ENCODE measurements at regions not wholly inside any gene's neighbourhood (a gene's known extent, or its start where the extent isn't known, plus 50 kb on each side); places are given as distances from the start of the nearest gene placed in this dataset.

DNA sequence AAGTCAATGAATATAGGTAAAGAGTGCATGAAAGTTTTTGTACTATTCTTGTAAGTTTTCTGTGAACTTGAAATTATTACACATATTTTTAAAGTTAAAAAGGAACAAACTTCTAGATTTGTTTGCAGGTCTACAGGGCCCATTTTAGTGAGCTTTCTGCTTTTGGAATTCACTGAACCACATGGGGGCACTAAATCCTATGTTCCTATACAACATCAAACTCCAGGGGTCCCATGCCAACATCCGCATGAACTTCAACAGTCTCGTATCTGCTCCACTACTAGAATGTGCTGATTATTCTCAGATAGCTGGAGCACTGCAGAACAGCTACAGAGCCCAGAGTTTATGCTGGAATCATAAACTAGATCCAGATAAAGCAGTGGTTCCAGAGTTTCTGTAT, 347.9 kb upstream of the SPTLC3 start:
- H3K27ac Mint-ChIP-seq, result peak overlapping the region in 2 of 3 experiments; percentile 55 to 70
- peaks cover 15% of the 10 kb centered on the region for H3K4me1 Mint-ChIP-seq
- no peaks in the 10 kb centered on the region for H3K27me3 Mint-ChIP-seq (ENCODE audit: low read depth)
- H3K4me3 Mint-ChIP-seq, result no peak overlapping the region
- no peaks in the 10 kb centered on the region for H3K36me3 Mint-ChIP-seq (ENCODE audit: low read depth)
- H3K9me3 Mint-ChIP-seq, result peaks cover 15% of the 10 kb centered on the region
- TF ChIP-seq, protein P1, sequence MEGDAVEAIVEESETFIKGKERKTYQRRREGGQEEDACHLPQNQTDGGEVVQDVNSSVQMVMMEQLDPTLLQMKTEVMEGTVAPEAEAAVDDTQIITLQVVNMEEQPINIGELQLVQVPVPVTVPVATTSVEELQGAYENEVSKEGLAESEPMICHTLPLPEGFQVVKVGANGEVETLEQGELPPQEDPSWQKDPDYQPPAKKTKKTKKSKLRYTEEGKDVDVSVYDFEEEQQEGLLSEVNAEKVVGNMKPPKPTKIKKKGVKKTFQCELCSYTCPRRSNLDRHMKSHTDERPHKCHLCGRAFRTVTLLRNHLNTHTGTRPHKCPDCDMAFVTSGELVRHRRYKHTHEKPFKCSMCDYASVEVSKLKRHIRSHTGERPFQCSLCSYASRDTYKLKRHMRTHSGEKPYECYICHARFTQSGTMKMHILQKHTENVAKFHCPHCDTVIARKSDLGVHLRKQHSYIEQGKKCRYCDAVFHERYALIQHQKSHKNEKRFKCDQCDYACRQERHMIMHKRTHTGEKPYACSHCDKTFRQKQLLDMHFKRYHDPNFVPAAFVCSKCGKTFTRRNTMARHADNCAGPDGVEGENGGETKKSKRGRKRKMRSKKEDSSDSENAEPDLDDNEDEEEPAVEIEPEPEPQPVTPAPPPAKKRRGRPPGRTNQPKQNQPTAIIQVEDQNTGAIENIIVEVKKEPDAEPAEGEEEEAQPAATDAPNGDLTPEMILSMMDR (IDR thresholded peaks at IDR 0.05; ENCODE audit: unreplicated experiment in 3 of 3), result peak; percentile 45 to 56 (median 52)

DNA sequence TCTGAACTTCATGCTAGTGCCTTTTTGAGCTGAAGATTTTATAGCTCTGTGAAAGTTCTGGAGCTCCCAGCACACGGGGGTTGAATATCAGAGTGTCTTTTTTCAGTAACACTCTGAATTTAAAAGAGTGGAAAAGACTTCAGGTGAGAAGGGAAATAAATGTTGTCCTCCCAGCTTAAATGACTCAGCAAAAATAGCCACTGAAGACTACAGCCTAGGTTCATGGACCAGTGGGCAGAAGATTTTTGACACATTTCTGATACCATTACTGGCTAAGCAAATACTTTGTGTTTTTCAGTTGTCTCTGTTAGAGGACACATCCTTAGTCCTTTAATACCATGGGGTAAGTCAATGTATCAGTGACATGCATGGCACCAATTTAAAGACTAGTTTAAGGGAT, 338.5 kb upstream of the SPTLC3 start:
- TF ChIP-seq, protein P1 (IDR thresholded peaks at IDR 0.05; ENCODE audit: unreplicated experiment in 3 of 3), result no peak
- H3K27me3 Mint-ChIP-seq (ENCODE audit: low read depth), result peaks cover 3% of the 10 kb centered on the region
- peaks cover 5% of the 10 kb centered on the region for H3K9me3 Mint-ChIP-seq
- H3K4me3 Mint-ChIP-seq, result no peak overlapping the region
- H3K27ac Mint-ChIP-seq, result no peak overlapping the region
- no peaks in the 10 kb centered on the region for H3K4me1 Mint-ChIP-seq
- H3K36me3 Mint-ChIP-seq (ENCODE audit: low read depth), result no peaks in the 10 kb centered on the region

DNA sequence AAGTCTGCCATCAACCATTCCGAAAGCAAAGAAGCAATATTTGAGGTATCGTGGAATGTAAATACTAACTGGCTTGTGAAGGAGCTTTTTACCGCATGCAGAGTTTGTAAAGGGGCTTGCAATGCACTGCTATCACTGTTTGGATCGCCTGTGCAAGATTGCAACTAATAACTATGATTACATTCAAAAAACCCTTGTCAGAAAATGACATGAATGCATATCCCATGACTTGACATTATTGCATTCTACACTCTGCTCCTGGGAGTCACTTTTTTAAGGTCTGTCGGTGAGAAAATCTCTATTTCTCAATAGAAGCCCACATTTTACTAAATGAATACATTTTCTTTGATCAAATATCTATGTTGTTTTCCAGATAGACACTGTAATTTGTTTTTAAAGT, 335.4 kb upstream of the SPTLC3 start:
- Mint-ChIP-seq H3K27ac (no peak overlapping the region), H3K9me3 (peaks cover 5% of the 10 kb centered on the region), H3K4me3 (no peak overlapping the region), H3K4me1 (no peaks in the 10 kb centered on the region), H3K36me3 (ENCODE audit: low read depth) (no peaks in the 10 kb centered on the region), H3K27me3 (ENCODE audit: low read depth) (peaks cover 3% of the 10 kb centered on the region)
- TF ChIP-seq, protein P1 (IDR thresholded peaks at IDR 0.05; ENCODE audit: unreplicated experiment in 3 of 3), result no peak

DNA sequence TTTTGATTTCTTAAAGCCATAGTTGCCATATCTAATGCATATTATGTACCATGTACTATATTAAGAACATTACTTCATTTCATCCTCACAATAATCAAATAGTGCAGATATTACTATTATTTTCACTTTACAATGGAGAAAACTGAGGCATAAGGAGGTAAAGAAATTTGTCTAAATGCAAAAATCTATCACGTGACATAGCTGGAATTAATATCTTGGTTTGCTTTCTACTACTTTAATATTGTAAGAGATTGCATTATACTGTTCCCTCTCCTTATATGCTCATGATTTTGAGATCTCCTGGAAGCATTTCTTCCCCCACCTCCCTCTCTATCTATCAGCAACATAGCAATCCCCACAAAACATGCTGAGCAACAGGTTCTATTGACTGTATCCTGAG, 330.8 kb upstream of the SPTLC3 start:
- H3K27ac Mint-ChIP-seq, result no peak overlapping the region
- TF ChIP-seq, protein P1 (IDR thresholded peaks at IDR 0.05; ENCODE audit: unreplicated experiment in 3 of 3), result no peak
- no peak overlapping the region for H3K4me3 Mint-ChIP-seq
- H3K36me3 Mint-ChIP-seq (ENCODE audit: low read depth), result no peaks in the 10 kb centered on the region
- H3K27me3 Mint-ChIP-seq (ENCODE audit: low read depth), result peaks cover 3% of the 10 kb centered on the region
- no peaks in the 10 kb centered on the region for H3K9me3 Mint-ChIP-seq
- H3K4me1 Mint-ChIP-seq, result no peaks in the 10 kb centered on the region

DNA sequence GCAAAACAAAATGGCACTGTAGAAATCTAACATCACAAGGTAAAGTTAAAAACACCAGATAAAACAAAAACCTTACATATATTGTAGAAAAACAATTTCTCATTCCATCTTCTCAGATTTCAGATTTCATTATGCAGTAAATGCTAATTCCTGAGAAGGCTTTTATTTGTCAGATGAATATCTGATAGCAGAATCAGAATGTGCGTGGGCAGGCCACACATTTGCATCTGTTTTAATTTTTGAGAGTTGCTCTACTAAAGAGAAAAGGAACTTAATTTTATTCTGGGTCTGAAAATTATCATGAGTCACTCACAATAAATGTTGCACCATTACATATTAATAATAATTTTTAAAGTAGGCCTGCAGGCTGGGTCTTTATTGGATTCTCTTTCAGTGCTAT, 329.3 kb upstream of the SPTLC3 start:
- Mint-ChIP-seq H3K4me3 (no peak overlapping the region), H3K36me3 (ENCODE audit: low read depth) (no peaks in the 10 kb centered on the region), H3K9me3 (no peaks in the 10 kb centered on the region), H3K4me1 (no peaks in the 10 kb centered on the region), H3K27ac (no peak overlapping the region), H3K27me3 (ENCODE audit: low read depth) (peaks cover 1% of the 10 kb centered on the region)
- TF ChIP-seq, protein P1 (IDR thresholded peaks at IDR 0.05; ENCODE audit: unreplicated experiment in 3 of 3), result no peak

DNA sequence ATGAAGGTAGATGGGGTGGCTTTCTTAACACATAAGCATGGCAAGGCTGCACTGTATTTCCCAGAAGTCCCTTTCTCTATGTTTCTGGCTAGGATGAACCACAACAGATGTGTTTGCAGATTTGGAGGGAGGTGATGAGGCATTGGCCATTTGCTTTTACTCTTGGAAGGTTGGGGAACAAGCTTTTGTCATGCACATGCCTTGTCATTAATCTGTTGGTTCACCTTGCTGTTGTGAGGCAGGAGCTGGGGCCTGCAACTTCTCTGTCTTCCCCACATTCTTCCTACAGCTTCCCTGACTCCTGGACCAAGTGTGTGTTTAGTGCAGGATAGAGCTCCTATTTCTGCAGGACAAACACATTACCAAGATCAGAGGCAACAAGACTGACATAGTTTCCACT, 326.2 kb upstream of the SPTLC3 start:
- Mint-ChIP-seq H3K4me1 (no peaks in the 10 kb centered on the region), H3K36me3 (ENCODE audit: low read depth) (no peaks in the 10 kb centered on the region), H3K27me3 (ENCODE audit: low read depth) (peaks cover 2% of the 10 kb centered on the region), H3K4me3 (no peak overlapping the region), H3K9me3 (no peaks in the 10 kb centered on the region), H3K27ac (no peak overlapping the region)
- TF ChIP-seq, protein P1 (IDR thresholded peaks at IDR 0.05; ENCODE audit: unreplicated experiment in 3 of 3), result no peak

Data from nephron (organoid).